Renal cortical epithelial cell (primary cell): ENCODE measurements at regions not wholly inside any gene's neighbourhood (a gene's known extent, or its start where the extent isn't known, plus 50 kb on each side); places are given as distances from the start of the nearest gene placed in this dataset.
"Not testable (repeated sequence)": the region's sequence is repeated elsewhere in the genome, so short reads cannot be mapped to it uniquely, and the experiment has no call there.

Source experiments
- DNase-seq: peaks from one replicate; pipeline ENCODE4 v3.0.0-alpha.2; 2011; ENCODE audit warnings: low read depth

GRCh38 chrX:42442745-42443144, 335.2 kb downstream of the PPP1R2C start:
- no peak for DNase-seq

GRCh38 chrX:42437211-42437610, 340.8 kb downstream of the PPP1R2C start:
- no peak for DNase-seq

- DNase-seq = no peak
Measured at GRCh38 chrX:42434458-42435166, 343.4 kb downstream of the PPP1R2C start.

- DNase-seq = no peak
Measured at GRCh38 chrX:42432552-42432951, 345.4 kb downstream of the PPP1R2C start.

- DNase-seq = no peak
Measured at GRCh38 chrX:42422961-42423360, 355.0 kb downstream of the PPP1R2C start.

- DNase-seq = no peak
Measured at GRCh38 chrX:42420426-42420825, 357.5 kb downstream of the PPP1R2C start.

- no peak for DNase-seq
Measured at GRCh38 chrX:42415636-42416035, 362.3 kb downstream of the PPP1R2C start.

GRCh38 chrX:42414057-42414456, 363.9 kb downstream of the PPP1R2C start:
- no peak for DNase-seq

- DNase-seq = no peak
Measured at GRCh38 chrX:42399632-42400024, 378.3 kb downstream of the PPP1R2C start.

- no peak for DNase-seq
Measured at GRCh38 chrX:42398967-42399631, 378.9 kb downstream of the PPP1R2C start.

GRCh38 chrX:42396136-42396535, 381.8 kb downstream of the PPP1R2C start:
- DNase-seq = no peak

GRCh38 chrX:42392846-42393245, 385.1 kb downstream of the PPP1R2C start:
- DNase-seq = no peak

GRCh38 chrX:42386681-42387080, 391.3 kb downstream of the PPP1R2C start:
- DNase-seq = no peak

GRCh38 chrX:42385730-42386129, 392.2 kb downstream of the PPP1R2C start:
- DNase-seq = peak; percentile 65

- peak; percentile 63 for DNase-seq
Measured at GRCh38 chrX:42384956-42385355, 393.0 kb downstream of the PPP1R2C start.

GRCh38 chrX:42378857-42379256, 399.1 kb downstream of the PPP1R2C start:
- DNase-seq = no peak

GRCh38 chrX:42375086-42375485, 402.9 kb downstream of the PPP1R2C start:
- DNase-seq = no peak

- DNase-seq = no peak
Measured at GRCh38 chrX:42366181-42366580, 411.8 kb downstream of the PPP1R2C start.

GRCh38 chrX:42362219-42362618, 415.7 kb downstream of the PPP1R2C start:
- DNase-seq = no peak

- DNase-seq = not testable (repeated sequence)
Measured at GRCh38 chrX:42342981-42343380, 419.6 kb upstream of the CASK start.
